ENCODE measurements at regions not wholly inside any gene's neighbourhood (a gene's known extent, or its start where the extent isn't known, plus 50 kb on each side); places are given as distances from the start of the nearest gene placed in this dataset.

GRCh38 chr10:128880159-128880725 is 586.8 kb upstream of the MGMT start:
- TF ChIP-seq, protein P1, sequence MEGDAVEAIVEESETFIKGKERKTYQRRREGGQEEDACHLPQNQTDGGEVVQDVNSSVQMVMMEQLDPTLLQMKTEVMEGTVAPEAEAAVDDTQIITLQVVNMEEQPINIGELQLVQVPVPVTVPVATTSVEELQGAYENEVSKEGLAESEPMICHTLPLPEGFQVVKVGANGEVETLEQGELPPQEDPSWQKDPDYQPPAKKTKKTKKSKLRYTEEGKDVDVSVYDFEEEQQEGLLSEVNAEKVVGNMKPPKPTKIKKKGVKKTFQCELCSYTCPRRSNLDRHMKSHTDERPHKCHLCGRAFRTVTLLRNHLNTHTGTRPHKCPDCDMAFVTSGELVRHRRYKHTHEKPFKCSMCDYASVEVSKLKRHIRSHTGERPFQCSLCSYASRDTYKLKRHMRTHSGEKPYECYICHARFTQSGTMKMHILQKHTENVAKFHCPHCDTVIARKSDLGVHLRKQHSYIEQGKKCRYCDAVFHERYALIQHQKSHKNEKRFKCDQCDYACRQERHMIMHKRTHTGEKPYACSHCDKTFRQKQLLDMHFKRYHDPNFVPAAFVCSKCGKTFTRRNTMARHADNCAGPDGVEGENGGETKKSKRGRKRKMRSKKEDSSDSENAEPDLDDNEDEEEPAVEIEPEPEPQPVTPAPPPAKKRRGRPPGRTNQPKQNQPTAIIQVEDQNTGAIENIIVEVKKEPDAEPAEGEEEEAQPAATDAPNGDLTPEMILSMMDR (IDR thresholded peaks at IDR 0.05; ENCODE audit: extremely low read depth in 1 of 2, insufficient read depth in 1 of 2, low read depth in 1 of 2, low read length in 2 of 2) = no peak
- no peak for TF ChIP-seq POLR2A (IDR thresholded peaks at IDR 0.05; ENCODE audit: low read depth, low read length)
- TF ChIP-seq, protein P2, sequence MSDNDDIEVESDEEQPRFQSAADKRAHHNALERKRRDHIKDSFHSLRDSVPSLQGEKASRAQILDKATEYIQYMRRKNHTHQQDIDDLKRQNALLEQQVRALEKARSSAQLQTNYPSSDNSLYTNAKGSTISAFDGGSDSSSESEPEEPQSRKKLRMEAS (IDR thresholded peaks at IDR 0.05; ENCODE audit: insufficient read depth, insufficient read length) = no peak
